ENCODE measurements at regions not wholly inside any gene's neighbourhood (a gene's known extent, or its start where the extent isn't known, plus 50 kb on each side); places are given as distances from the start of the nearest gene placed in this dataset.

GRCh38 chr4:126046081-126046614 lies 731.4 kb downstream of the FAT4 start:
- TF ChIP-seq ESRRA (CRISPR knock-in tag; IDR thresholded peaks at IDR 0.05; ENCODE audit: borderline replicate concordance) (no peak), FOXP4 (CRISPR knock-in tag; IDR thresholded peaks at IDR 0.05) (no peak), ZNF232 (CRISPR knock-in tag; IDR thresholded peaks at IDR 0.05) (no peak), ATF3 (CRISPR knock-in tag; conservative IDR thresholded peaks at IDR 0.05) (no peak), RORB (CRISPR knock-in tag; IDR thresholded peaks at IDR 0.05) (no peak), USF2 (CRISPR knock-in tag; IDR thresholded peaks at IDR 0.05) (no peak), IRF2 (CRISPR knock-in tag; IDR thresholded peaks at IDR 0.05; ENCODE audit: borderline replicate concordance, low read depth) (no peak), ZBTB21 (CRISPR knock-in tag; IDR thresholded peaks at IDR 0.05; ENCODE audit: borderline replicate concordance) (no peak), ZNF219 (CRISPR knock-in tag; IDR thresholded peaks at IDR 0.05; ENCODE audit: borderline replicate concordance) (no peak), HMGA2 (CRISPR knock-in tag; IDR thresholded peaks at IDR 0.05) (no peak), SOX15 (CRISPR knock-in tag; IDR thresholded peaks at IDR 0.05) (no peak)
- H3K27ac Mint-ChIP-seq = no peak overlapping the region
- no peaks in the 10 kb centered on the region for H3K4me1 Mint-ChIP-seq
- no peaks in the 10 kb centered on the region for H3K9me3 Mint-ChIP-seq
- ChIA-PET CTCF (no interaction called here), POLR2A (no interaction called here)
- H3K27me3 Mint-ChIP-seq (ENCODE audit: low read depth) = no peaks in the 10 kb centered on the region
- ATAC-seq = no peak
- DNase-seq (ENCODE audit: low spot score) = no peak
- H3K36me3 Mint-ChIP-seq = no peaks in the 10 kb centered on the region
- no peak overlapping the region for H3K4me3 Mint-ChIP-seq

GRCh38 chr4:126047114-126047513 lies 732.4 kb downstream of the FAT4 start:
- ChIA-PET CTCF (no interaction called here), POLR2A (no interaction called here)
- ATAC-seq = no peak
- Mint-ChIP-seq H3K4me1 (no peaks in the 10 kb centered on the region), H3K4me3 (no peak overlapping the region), H3K9me3 (no peaks in the 10 kb centered on the region), H3K27me3 (ENCODE audit: low read depth) (no peaks in the 10 kb centered on the region), H3K27ac (no peak overlapping the region), H3K36me3 (no peaks in the 10 kb centered on the region)
- TF ChIP-seq NR1H2 (CRISPR knock-in tag; IDR thresholded peaks at IDR 0.05) = no peak
- TF ChIP-seq ZNF396 (CRISPR knock-in tag; IDR thresholded peaks at IDR 0.05; ENCODE audit: borderline replicate concordance) = no peak
- TF ChIP-seq ZBTB21 (CRISPR knock-in tag; IDR thresholded peaks at IDR 0.05; ENCODE audit: borderline replicate concordance) = no peak
- TF ChIP-seq SMAD3 (CRISPR knock-in tag; IDR thresholded peaks at IDR 0.05; ENCODE audit: borderline replicate concordance) = no peak
- TF ChIP-seq ETV6 (CRISPR knock-in tag; IDR thresholded peaks at IDR 0.05) = no peak
- TF ChIP-seq PREB (CRISPR knock-in tag; IDR thresholded peaks at IDR 0.05; ENCODE audit: borderline replicate concordance) = no peak
- no peak for TF ChIP-seq FOXP4 (CRISPR knock-in tag; IDR thresholded peaks at IDR 0.05)
- TF ChIP-seq NFE2L1 (CRISPR knock-in tag; IDR thresholded peaks at IDR 0.05) = no peak
- no peak for DNase-seq (ENCODE audit: low spot score)
